ENCODE measurements at regions not wholly inside any gene's neighbourhood (a gene's known extent, or its start where the extent isn't known, plus 50 kb on each side); places are given as distances from the start of the nearest gene placed in this dataset.

DNA sequence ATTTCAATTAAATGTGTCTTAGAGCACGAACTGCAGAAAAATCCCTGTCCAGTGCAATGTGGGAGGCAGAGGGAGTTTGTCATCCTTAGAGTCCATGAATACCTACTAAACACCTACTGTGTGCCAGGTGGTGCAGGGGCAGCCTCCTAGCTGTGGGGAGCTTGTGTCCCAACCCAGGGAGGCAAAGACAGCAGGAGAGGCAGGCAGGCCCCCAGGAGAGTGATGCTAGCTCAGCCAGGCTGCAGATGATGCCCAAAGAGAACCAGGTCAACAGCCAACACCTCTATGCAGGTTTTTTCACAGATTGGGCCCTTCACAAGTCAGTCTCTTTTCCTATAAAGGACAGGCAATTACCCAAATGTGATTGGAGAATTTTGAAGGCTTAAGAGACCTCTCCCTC is 108.2 kb upstream of the UQCRFS1 start:
- DNase-seq (ENCODE audit: low spot score) = no peak
- no peak for ATAC-seq (ENCODE audit: low FRiP score)
- TF ChIP-seq, protein P1, sequence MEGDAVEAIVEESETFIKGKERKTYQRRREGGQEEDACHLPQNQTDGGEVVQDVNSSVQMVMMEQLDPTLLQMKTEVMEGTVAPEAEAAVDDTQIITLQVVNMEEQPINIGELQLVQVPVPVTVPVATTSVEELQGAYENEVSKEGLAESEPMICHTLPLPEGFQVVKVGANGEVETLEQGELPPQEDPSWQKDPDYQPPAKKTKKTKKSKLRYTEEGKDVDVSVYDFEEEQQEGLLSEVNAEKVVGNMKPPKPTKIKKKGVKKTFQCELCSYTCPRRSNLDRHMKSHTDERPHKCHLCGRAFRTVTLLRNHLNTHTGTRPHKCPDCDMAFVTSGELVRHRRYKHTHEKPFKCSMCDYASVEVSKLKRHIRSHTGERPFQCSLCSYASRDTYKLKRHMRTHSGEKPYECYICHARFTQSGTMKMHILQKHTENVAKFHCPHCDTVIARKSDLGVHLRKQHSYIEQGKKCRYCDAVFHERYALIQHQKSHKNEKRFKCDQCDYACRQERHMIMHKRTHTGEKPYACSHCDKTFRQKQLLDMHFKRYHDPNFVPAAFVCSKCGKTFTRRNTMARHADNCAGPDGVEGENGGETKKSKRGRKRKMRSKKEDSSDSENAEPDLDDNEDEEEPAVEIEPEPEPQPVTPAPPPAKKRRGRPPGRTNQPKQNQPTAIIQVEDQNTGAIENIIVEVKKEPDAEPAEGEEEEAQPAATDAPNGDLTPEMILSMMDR (IDR thresholded peaks at IDR 0.05) = no peak

DNA sequence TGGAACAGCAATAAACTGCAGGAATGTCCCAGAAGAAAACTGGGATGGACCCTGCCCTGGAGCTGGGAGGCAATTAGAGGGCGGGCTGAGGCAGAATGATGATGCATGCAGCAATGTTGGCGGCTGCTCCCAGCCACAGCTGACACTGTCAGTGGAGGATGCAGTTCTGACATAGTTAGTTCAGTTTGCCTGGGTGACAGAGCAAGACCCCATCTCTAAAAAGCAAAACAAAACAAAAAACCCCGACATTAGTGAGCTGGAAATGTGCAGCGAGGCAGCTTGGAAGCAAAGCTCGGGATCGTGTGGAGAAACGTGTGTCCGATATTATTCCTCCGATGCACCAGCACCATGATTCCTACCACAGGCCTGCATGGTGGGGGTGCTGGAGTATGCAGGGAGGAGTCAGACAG is 110.1 kb upstream of the UQCRFS1 start:
- no peak for ATAC-seq (ENCODE audit: low FRiP score)
- DNase-seq (ENCODE audit: low spot score) = no peak
- TF ChIP-seq, protein P1 (IDR thresholded peaks at IDR 0.05) = no peak

DNA sequence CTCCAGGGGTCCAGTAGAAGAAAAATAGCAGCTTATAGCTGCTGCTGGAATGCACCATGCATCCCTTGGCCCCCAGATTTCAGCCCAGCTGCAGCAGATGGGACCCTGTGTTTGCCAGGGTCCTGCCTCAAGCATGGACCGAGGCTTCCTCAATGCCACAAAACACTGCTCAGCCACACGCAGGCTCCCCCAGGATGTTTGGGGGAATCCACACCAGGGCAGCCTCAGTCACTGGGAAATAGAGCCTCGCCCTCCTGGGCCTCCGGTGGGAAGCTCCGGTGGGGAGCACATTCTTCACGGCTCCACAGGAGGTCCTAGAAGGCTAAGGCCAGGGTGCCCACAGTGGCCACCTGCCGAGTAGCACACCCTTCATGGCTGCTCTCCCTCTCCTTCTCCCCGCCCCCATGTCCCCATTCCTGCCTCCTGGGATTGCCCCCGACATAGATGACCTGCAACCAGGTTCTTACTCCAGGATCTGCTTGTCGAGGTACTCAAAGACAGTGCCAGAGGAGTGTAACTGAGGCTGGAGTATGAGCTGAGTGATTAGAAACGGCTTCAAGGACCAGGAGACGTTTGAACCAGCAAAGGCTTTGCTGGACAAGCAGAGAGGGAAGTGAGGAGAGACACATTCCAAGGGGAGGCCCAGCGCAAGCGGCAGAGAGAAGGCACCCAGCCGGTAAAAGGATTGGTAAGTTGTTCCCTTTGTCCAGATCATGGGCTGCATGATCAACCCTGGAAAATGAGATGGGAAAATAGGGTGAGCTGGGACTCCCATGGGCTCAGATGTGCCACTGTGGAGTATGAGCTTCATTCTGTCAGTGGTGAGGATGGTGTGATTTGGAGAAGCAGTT is 110.7 kb upstream of the UQCRFS1 start:
- TF ChIP-seq, protein P1 (IDR thresholded peaks at IDR 0.05) = no peak
- no peak for DNase-seq (ENCODE audit: low spot score)
- no peak for ATAC-seq (ENCODE audit: low FRiP score)

DNA sequence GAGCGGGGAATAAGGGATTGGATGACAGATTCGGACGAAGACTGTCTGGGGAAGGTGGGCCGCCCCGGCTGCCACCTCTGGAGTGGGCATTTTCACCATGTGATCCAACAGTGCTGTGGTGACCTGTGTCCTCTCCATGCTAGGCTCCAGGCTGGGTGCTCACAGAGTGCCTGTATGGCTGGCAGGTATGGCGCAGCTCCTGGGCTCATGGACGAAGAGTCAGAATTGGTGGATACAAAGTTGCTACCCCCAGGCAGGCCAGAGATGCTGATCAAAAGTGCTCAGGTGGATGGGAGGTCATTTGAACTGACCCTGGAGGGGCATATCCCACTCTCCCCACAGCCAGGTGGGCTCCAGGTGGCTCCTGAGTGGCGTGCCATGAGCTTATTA is 111.3 kb upstream of the UQCRFS1 start:
- DNase-seq (ENCODE audit: low spot score) (no peak), ATAC-seq (ENCODE audit: low FRiP score) (no peak)
- TF ChIP-seq, protein P1 (IDR thresholded peaks at IDR 0.05) = no peak

DNA sequence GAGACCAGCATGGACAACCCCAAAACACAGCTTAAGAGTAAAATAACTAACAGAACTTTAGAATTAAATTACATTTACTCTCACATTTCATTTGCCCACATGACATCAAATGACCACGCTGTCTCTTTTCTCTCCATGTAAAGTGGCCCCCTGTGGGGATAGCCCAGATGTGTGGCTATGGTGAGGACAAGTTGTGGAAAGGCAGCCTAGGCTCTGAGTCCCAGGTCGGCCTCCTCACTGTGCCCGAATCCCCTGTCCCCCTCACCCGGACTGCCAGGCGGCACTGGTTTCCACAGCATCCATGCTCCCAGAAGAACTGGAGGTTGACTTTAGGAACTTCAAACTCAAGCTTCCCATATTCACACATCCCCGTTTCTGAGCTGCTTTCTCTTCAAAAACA is 111.8 kb upstream of the UQCRFS1 start:
- TF ChIP-seq, protein P1 (IDR thresholded peaks at IDR 0.05) = no peak
- ATAC-seq (ENCODE audit: low FRiP score) (no peak), DNase-seq (ENCODE audit: low spot score) (no peak)

DNA sequence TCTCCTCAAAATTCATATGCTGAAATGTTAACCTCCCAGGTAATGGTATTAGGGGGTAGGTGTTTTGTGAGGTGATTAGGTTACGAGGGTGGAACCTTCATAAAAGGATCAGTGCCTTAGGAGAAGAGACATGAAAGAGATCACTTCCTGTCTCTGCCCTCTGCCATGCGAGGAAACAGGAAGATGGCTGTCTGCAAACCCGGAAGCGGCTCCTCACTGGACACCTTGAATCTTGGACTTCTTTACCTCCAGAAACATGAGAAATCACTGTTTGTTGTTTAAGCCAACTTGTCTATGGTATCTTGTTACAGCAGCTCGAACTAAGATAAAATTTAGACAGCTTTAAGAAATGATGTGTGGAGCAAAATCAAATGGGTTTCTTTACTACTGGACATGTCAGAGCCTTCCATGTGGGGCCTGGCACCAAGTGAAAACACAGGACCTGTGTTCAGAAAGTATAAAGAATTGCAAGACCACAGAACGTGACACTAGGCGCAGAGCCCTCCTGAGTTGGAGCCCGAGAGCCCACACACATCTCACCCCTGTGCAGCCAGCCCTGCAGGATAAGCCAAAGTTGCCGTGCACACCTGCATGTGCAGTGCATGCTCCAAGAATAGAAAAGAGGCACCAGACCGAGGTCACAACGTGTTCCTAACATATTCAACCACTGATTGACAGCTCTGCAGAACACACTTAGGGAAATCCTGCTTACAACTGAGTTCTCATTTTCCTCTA is 112.5 kb upstream of the UQCRFS1 start:
- DNase-seq (ENCODE audit: low spot score) (no peak), ATAC-seq (ENCODE audit: low FRiP score) (no peak)
- TF ChIP-seq, protein P1 (IDR thresholded peaks at IDR 0.05) = no peak

Measured in omental fat pad (tissue), 3 donors.